PC-3 (cell line): ENCODE measurements at regions not wholly inside any gene's neighbourhood (a gene's known extent, or its start where the extent isn't known, plus 50 kb on each side); places are given as distances from the start of the nearest gene placed in this dataset.

ENCODE experiments used
- ATAC-seq: fragments of 200-7000 bp; cut with Tn5 transposase; 2 replicates; pipeline ENCODE4 v1.9.1; 2020; ENCODE audit warnings: mild to moderate bottlenecking, moderate library complexity
- BruUV-seq: library from RNA; stranded (reverse); fragments of 400-500 nt; replicated peaks from 2 replicates; lab custom pipeline; 2021; lab: Mats Ljungman, UMichigan
- CTCF ChIA-PET: fragments of 300-600 bp; sonication (Branson Sonifier 250); formaldehyde crosslinking; loops from one replicate; lab custom pipeline; 2022; ENCODE audit warnings: antibody characterized with exemption; lab: Charles Lee
- POLR2A ChIA-PET: fragments of 300-600 bp; sonication (Branson Sonifier 250); formaldehyde crosslinking; loops from one replicate; lab custom pipeline; 2022; ENCODE audit warnings: antibody characterized with exemption; ENCODE audit not compliant: unreplicated experiment; lab: Charles Lee
- DNase-seq: peaks from one replicate; pipeline ENCODE4 v3.0.0-alpha.2; 2015
- H2AFZ ChIP-seq: fragments of 300-600 bp; sonication (generic); 2 replicates; pipeline ENCODE4 v1.6.0; 2016; ENCODE audit warnings: antibody characterized with exemption, low read length
- H3F3A ChIP-seq: fragments of 300-600 bp; sonication (generic); one replicate; pipeline ENCODE4 v1.6.0; 2017; ENCODE audit warnings: antibody characterized with exemption, low read length, control low read depth, mild to moderate bottlenecking; ENCODE audit not compliant: unreplicated experiment
- H3K27ac ChIP-seq: fragments of 300-600 bp; sonication (generic); 2 replicates; pipeline ENCODE4 v1.5.1; 2016; ENCODE audit warnings: mild to moderate bottlenecking, low read length
- H3K27me3 ChIP-seq: fragments of 300-600 bp; sonication (generic); 2 replicates; pipeline ENCODE4 v1.6.1; 2016; ENCODE audit warnings: low read length, mixed read lengths
- H3K36me3 ChIP-seq: fragments of 300-600 bp; sonication (generic); 2 replicates; pipeline ENCODE4 v1.6.1; 2016; ENCODE audit warnings: low read depth, mixed run types, low read length, mixed read lengths
- H3K4me1 ChIP-seq: fragments of 300-600 bp; sonication (generic); 2 replicates; pipeline ENCODE4 v1.5.1; 2016; ENCODE audit warnings: low read length; ENCODE audit not compliant: insufficient read depth
- H3K4me2 ChIP-seq: fragments of 300-600 bp; sonication (generic); 2 replicates; pipeline ENCODE4 v1.6.0; 2016; ENCODE audit warnings: low read length
- H3K4me3 ChIP-seq: fragments of 300-600 bp; sonication (generic); 2 replicates; pipeline ENCODE4 v1.5.1; 2016; ENCODE audit warnings: mild to moderate bottlenecking, low read length, mixed read lengths
- H3K79me2 ChIP-seq: fragments of 300-600 bp; sonication (generic); 2 replicates; pipeline ENCODE4 v1.6.1; 2017; ENCODE audit warnings: low read length, mixed read lengths
- H3K9ac ChIP-seq: fragments of 300-600 bp; sonication (generic); 2 replicates; pipeline ENCODE4 v1.6.0; 2016; ENCODE audit warnings: mild to moderate bottlenecking, low read length
- H3K9me2 ChIP-seq: fragments of 300-600 bp; sonication (generic); replicated peaks from 2 replicates; pipeline ENCODE4 v1.6.1; 2016; ENCODE audit warnings: mixed run types, low read length, mixed read lengths
- H3K9me3 ChIP-seq: fragments of 300-600 bp; sonication (generic); 2 replicates; pipeline ENCODE4 v1.6.1; 2016; ENCODE audit warnings: low read length, mixed read lengths
- H4K20me1 ChIP-seq: fragments of 300-600 bp; sonication (generic); 2 replicates; pipeline ENCODE4 v1.6.1; 2016; ENCODE audit warnings: low read length, mixed read lengths
- CTCF ChIP-seq: fragments of 300-600 bp; sonication (generic); conservative IDR thresholded peaks from 2 replicates; pipeline ENCODE4 v1.5.1; 2017; ENCODE audit warnings: antibody characterized with exemption, low read depth, mild to moderate bottlenecking, low read length
- EZH2 ChIP-seq: fragments of 300-600 bp; sonication (generic); IDR thresholded peaks from one replicate; pipeline ENCODE4 v1.6.1; 2017; ENCODE audit warnings: antibody characterized with exemption, mild to moderate bottlenecking, low read length; ENCODE audit not compliant: unreplicated experiment
- EZH2phosphoT487 ChIP-seq: fragments of 300-600 bp; sonication (generic); IDR thresholded peaks from 2 replicates; pipeline ENCODE4 v1.6.1; 2018; ENCODE audit warnings: mild to moderate bottlenecking, antibody characterized with exemption, low read length, borderline replicate concordance
- intact Hi-C: fragments of 100-400 bp; cut with micrococcal nuclease; formaldehyde crosslinking; loops from 2 replicates; pipeline ENCODE4 v1.9.0; 2023

GRCh38 chr9:2354216-2354615 lies 267.4 kb upstream of the VLDLR start:
- H2AFZ ChIP-seq: no peak overlapping the region
- TF ChIP-seq EZH2phosphoT487 (no peak), EZH2 (no peak), CTCF (no peak)
- no peaks in the 10 kb centered on the region for H3K9me3 ChIP-seq
- H3F3A ChIP-seq: no peaks in the 10 kb centered on the region
- DNase-seq: no peak
- no peaks in the 10 kb centered on the region for H3K9me2 ChIP-seq
- no TSS peak for BruUV-seq
- no peaks in the 10 kb centered on the region for H3K36me3 ChIP-seq
- no peaks in the 10 kb centered on the region for H3K79me2 ChIP-seq
- no peaks in the 10 kb centered on the region for H4K20me1 ChIP-seq
- intact Hi-C loops: no loop called here
- ChIA-PET POLR2A (no interaction called here), CTCF (no interaction called here)
- H3K4me1 ChIP-seq: no peaks in the 10 kb centered on the region
- no peak overlapping the region for H3K9ac ChIP-seq
- no peak for ATAC-seq
- no peak overlapping the region for H3K4me2 ChIP-seq
- no peak overlapping the region for H3K4me3 ChIP-seq
- peaks cover 10% of the 10 kb centered on the region; the same call in 1 of the 2 replicates for H3K27me3 ChIP-seq
- no peak overlapping the region for H3K27ac ChIP-seq

GRCh38 chr9:2354856-2355696 lies 266.5 kb upstream of the VLDLR start:
- TF ChIP-seq EZH2phosphoT487 (no peak), CTCF (no peak), EZH2 (no peak)
- CTCF ChIA-PET: no interaction called here
- POLR2A ChIA-PET: no interaction called here
- H3K4me1 ChIP-seq: no peaks in the 10 kb centered on the region
- intact Hi-C loops: no loop called here
- H3K9me3 ChIP-seq: no peaks in the 10 kb centered on the region
- H3K27me3 ChIP-seq: peaks cover 10% of the 10 kb centered on the region; the same call in 1 of the 2 replicates
- no peaks in the 10 kb centered on the region for H3K79me2 ChIP-seq
- H3K36me3 ChIP-seq: no peaks in the 10 kb centered on the region
- ATAC-seq (no peak), DNase-seq (no peak)
- no peak overlapping the region for H3K27ac ChIP-seq
- H2AFZ ChIP-seq: no peak overlapping the region
- no peaks in the 10 kb centered on the region for H3F3A ChIP-seq
- no peaks in the 10 kb centered on the region for H3K9me2 ChIP-seq
- no TSS peak for BruUV-seq
- no peak overlapping the region for H3K4me2 ChIP-seq
- H3K4me3 ChIP-seq: no peak overlapping the region
- H4K20me1 ChIP-seq: no peaks in the 10 kb centered on the region
- H3K9ac ChIP-seq: no peak overlapping the region

- Histone ChIP-seq H3K9me2 (no peaks in the 10 kb centered on the region), H3K27ac (no peak overlapping the region), H3K79me2 (no peaks in the 10 kb centered on the region), H3F3A (no peaks in the 10 kb centered on the region), H3K27me3 (peaks cover 10% of the 10 kb centered on the region; the same call in 1 of the 2 replicates), H3K4me2 (no peak overlapping the region), H3K4me3 (no peak overlapping the region), H3K36me3 (no peaks in the 10 kb centered on the region), H2AFZ (no peak overlapping the region), H3K9me3 (no peaks in the 10 kb centered on the region), H4K20me1 (no peaks in the 10 kb centered on the region), H3K9ac (no peak overlapping the region), H3K4me1 (no peaks in the 10 kb centered on the region)
- no TSS peak for BruUV-seq
- TF ChIP-seq EZH2 (no peak), CTCF (no peak), EZH2phosphoT487 (no peak)
- ChIA-PET POLR2A (no interaction called here), CTCF (no interaction called here)
- intact Hi-C loops: no loop called here
- DNase-seq (no peak), ATAC-seq (no peak)
These were observed 265.9 kb upstream of the VLDLR start for GRCh38 chr9:2355697-2355983.
